Activated T-cell treated with anti-CD3 and anti-CD28 coated beads, Interleukin-2, amount 50 U/mL, for 72 hours (primary cell): ENCODE measurements at regions not wholly inside any gene's neighbourhood (a gene's known extent, or its start where the extent isn't known, plus 50 kb on each side); places are given as distances from the start of the nearest gene placed in this dataset.
"Not testable (repeated sequence)": the region's sequence is repeated elsewhere in the genome, so short reads cannot be mapped to it uniquely, and the experiment has no call there.

Experiments used
- ATAC-seq, 2 donors: fragments of 150-1000 bp; cut with Tn5 transposase; replicated peaks in 1 of 2; 2 replicates each; pipeline ENCODE4 v1.10.0; 2021; ENCODE audit warnings: moderate library complexity in 2 of 2, mild to moderate bottlenecking in 1 of 2
- DNase-seq, 2 donors: peaks; one replicate each; pipeline ENCODE4 v3.0.0; 2021 to 2022; ENCODE audit warnings: mixed read lengths in 1 of 2
- H3K27ac Mint-ChIP-seq: one replicate; pipeline ENCODE4 v1.8.0; 2022; ENCODE audit warnings: mild to moderate bottlenecking, moderate library complexity, mixed read lengths
- H3K27me3 Mint-ChIP-seq: one replicate; pipeline ENCODE4 v1.8.0; 2022; ENCODE audit warnings: low read depth, mixed read lengths
- H3K36me3 Mint-ChIP-seq, 2 donors: one replicate each; pipeline ENCODE4 v1.8.0; 2022; ENCODE audit warnings: mixed read lengths in 2 of 2, mild to moderate bottlenecking in 1 of 2; ENCODE audit not compliant: insufficient read depth in 2 of 2
- H3K4me1 Mint-ChIP-seq: one replicate; pipeline ENCODE4 v1.8.0; 2022; ENCODE audit warnings: low read depth, mixed read lengths
- H3K4me3 Mint-ChIP-seq, 2 donors: one replicate each; pipeline ENCODE4 v1.8.0; 2022; ENCODE audit warnings: mild to moderate bottlenecking in 2 of 2, mixed read lengths in 2 of 2, moderate library complexity in 2 of 2
- H3K9me3 Mint-ChIP-seq, 2 donors: one replicate each; pipeline ENCODE4 v1.8.0; 2022; ENCODE audit warnings: mixed read lengths in 2 of 2

GRCh38 chr6:76776876-76777275, 686.4 kb downstream of the HTR1B start:
- H3K27ac Mint-ChIP-seq = no peak overlapping the region
- DNase-seq (no peak), ATAC-seq (no peak)
- H3K27me3 Mint-ChIP-seq = no peaks in the 10 kb centered on the region
- H3K36me3 Mint-ChIP-seq = no peaks in the 10 kb centered on the region
- H3K9me3 Mint-ChIP-seq = peaks cover 0 to 3% of the 10 kb centered on the region in 2 donors
- H3K4me1 Mint-ChIP-seq = no peaks in the 10 kb centered on the region
- H3K4me3 Mint-ChIP-seq = no peak overlapping the region

DNA sequence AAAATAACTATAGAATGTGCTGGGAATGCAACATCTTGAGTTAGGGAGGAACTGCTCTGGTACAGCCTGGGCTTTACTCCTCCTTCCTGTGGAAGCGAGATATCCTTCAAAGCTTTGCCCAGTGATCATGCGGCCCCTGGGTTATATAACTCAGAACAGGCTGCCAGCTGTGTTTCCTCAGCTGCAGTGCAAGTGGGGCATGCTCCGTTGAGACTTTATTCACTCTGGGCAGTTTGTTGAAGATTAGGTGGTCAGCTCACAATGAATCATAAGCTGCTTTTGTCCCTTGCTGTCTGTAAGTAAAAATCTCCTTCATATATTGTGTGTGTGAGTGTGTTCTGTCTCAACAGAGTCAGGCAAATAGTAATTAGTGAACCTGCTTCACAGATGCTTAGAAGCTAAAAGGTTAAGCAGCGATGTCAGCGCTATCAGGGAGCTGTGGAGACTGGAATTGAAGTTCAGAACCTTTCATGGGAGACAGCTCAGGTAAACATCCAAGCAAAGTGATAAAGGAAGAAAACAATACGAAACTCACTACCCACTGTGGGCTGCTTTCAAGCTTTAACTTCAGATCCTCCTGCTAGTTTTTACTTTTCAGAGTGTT, 688.4 kb downstream of the HTR1B start:
- no peak overlapping the region for H3K4me3 Mint-ChIP-seq
- H3K4me1 Mint-ChIP-seq = no peaks in the 10 kb centered on the region
- no peaks in the 10 kb centered on the region for H3K36me3 Mint-ChIP-seq
- DNase-seq = no peak
- H3K9me3 Mint-ChIP-seq = no peaks in the 10 kb centered on the region
- no peak overlapping the region for H3K27ac Mint-ChIP-seq
- H3K27me3 Mint-ChIP-seq = no peaks in the 10 kb centered on the region
- ATAC-seq = no peak

DNA sequence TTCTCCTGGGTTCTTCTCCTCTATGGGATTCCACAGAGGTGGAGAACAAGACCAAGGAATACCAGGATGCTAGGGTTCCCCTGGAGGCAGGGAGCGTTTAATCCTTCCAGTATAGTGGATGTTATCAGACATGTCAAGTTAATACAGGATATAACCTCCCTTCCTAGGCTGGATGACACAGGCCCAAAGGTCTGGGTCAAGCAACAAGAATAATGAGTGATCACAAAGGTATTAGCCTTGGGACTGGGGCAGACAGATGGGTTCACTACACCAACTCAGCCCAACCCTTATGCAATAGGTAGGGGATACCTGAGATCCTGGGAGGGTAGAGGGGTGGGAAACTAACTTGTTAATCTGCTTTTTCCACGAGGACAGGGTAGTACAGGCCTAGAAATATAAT, 690.3 kb downstream of the HTR1B start:
- no peak for DNase-seq
- no peak overlapping the region for H3K4me3 Mint-ChIP-seq
- no peak for ATAC-seq
- H3K36me3 Mint-ChIP-seq = no peaks in the 10 kb centered on the region
- H3K27ac Mint-ChIP-seq = no peak overlapping the region
- no peaks in the 10 kb centered on the region for H3K9me3 Mint-ChIP-seq
- H3K27me3 Mint-ChIP-seq = no peaks in the 10 kb centered on the region
- H3K4me1 Mint-ChIP-seq = no peaks in the 10 kb centered on the region

GRCh38 chr6:76771059-76771634, 692.1 kb downstream of the HTR1B start:
- H3K4me1 Mint-ChIP-seq = no peaks in the 10 kb centered on the region
- no peak overlapping the region for H3K27ac Mint-ChIP-seq
- ATAC-seq (no peak), DNase-seq (no peak)
- H3K27me3 Mint-ChIP-seq = no peaks in the 10 kb centered on the region
- no peak overlapping the region for H3K4me3 Mint-ChIP-seq
- no peaks in the 10 kb centered on the region for H3K36me3 Mint-ChIP-seq
- no peaks in the 10 kb centered on the region for H3K9me3 Mint-ChIP-seq

GRCh38 chr6:76770281-76770680, 693.0 kb downstream of the HTR1B start:
- Mint-ChIP-seq H3K27me3 (no peaks in the 10 kb centered on the region), H3K4me3 (no peak overlapping the region), H3K4me1 (no peaks in the 10 kb centered on the region), H3K9me3 (no peaks in the 10 kb centered on the region), H3K27ac (no peak overlapping the region), H3K36me3 (no peaks in the 10 kb centered on the region)
- ATAC-seq = no peak
- DNase-seq = no peak

DNA sequence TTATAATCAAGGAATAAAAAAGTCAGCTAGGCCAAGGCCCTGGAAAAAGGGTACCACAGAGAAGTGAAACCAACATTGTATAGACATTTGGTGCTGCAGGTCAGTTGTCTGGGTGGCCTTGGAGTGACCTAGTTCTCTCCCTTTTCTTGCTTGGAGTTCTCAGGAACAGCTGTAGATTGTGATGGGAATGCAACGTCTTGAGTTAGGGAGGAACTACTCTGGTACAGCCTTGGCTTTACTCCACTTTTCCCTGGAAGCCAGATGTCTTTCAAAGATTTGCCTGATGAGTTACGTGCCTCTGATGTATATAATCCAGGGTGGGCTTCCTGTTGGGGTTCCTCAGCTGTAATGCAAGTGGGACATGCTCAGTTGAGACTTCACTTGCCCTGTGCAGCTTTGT, 694.7 kb downstream of the HTR1B start:
- DNase-seq = no peak
- no peak for ATAC-seq
- no peak overlapping the region for H3K4me3 Mint-ChIP-seq
- H3K36me3 Mint-ChIP-seq = no peaks in the 10 kb centered on the region
- no peaks in the 10 kb centered on the region for H3K27me3 Mint-ChIP-seq
- H3K4me1 Mint-ChIP-seq = no peaks in the 10 kb centered on the region
- H3K27ac Mint-ChIP-seq = no peak overlapping the region
- H3K9me3 Mint-ChIP-seq = no peaks in the 10 kb centered on the region

- Mint-ChIP-seq H3K4me3 (no peak overlapping the region), H3K36me3 (no peaks in the 10 kb centered on the region), H3K4me1 (no peaks in the 10 kb centered on the region), H3K9me3 (peaks cover 2% of the 10 kb centered on the region in 2 donors), H3K27ac (no peak overlapping the region), H3K27me3 (no peaks in the 10 kb centered on the region)
- no peak for DNase-seq
- ATAC-seq = no peak
Measured at GRCh38 chr6:76764057-76764456, 691.6 kb upstream of the IMPG1 start.

GRCh38 chr6:76752841-76753240, 680.4 kb upstream of the IMPG1 start:
- no peak for ATAC-seq
- H3K36me3 Mint-ChIP-seq = no peaks in the 10 kb centered on the region
- peaks cover 7 to 14% of the 10 kb centered on the region in 2 donors for H3K9me3 Mint-ChIP-seq
- no peaks in the 10 kb centered on the region for H3K4me1 Mint-ChIP-seq
- no peaks in the 10 kb centered on the region for H3K27me3 Mint-ChIP-seq
- no peak for DNase-seq
- no peak overlapping the region for H3K27ac Mint-ChIP-seq
- no peak overlapping the region for H3K4me3 Mint-ChIP-seq

- not testable (repeated sequence) for H3K4me3 Mint-ChIP-seq, H3K27me3 Mint-ChIP-seq, ATAC-seq, H3K4me1 Mint-ChIP-seq, H3K27ac Mint-ChIP-seq, H3K36me3 Mint-ChIP-seq, DNase-seq
- H3K9me3 Mint-ChIP-seq = peaks cover 7 to 14% of the 10 kb centered on the region in 2 donors
Measured at GRCh38 chr6:76745388-76745787, 672.9 kb upstream of the IMPG1 start.

GRCh38 chr6:76744151-76744720, 671.8 kb upstream of the IMPG1 start:
- H3K27ac Mint-ChIP-seq, DNase-seq: not testable (repeated sequence)

DNA sequence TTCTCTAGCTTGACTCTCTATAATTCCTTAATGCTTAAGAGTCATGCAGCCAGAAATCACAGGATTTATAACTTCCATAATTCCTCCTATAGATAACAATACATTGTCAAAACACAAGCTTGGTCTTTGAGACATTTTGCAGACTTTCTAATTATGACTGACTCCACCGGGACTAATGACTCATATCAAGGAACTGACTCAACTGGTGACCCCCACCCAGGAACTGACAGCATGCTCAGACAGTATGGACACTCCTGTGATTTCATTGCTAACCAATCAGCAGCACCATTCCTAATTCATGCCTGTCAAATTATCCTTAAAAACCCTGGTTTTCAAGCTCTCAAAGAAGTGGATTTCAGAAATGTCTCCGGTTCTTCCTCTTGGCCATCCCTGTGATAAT, 670.5 kb upstream of the IMPG1 start:
- DNase-seq (no peak), ATAC-seq (no peak)
- Mint-ChIP-seq H3K36me3 (peaks cover 0 to 3% of the 10 kb centered on the region in 2 donors), H3K4me1 (no peaks in the 10 kb centered on the region), H3K9me3 (peaks cover 4 to 12% of the 10 kb centered on the region in 2 donors), H3K27me3 (no peaks in the 10 kb centered on the region), H3K27ac (no peak overlapping the region), H3K4me3 (no peak overlapping the region)

More at GRCh38 chr6:76744151-76744720, 671.8 kb upstream of the IMPG1 start:
- not testable (repeated sequence) for H3K36me3 Mint-ChIP-seq, H3K4me3 Mint-ChIP-seq, ATAC-seq, H3K27me3 Mint-ChIP-seq, H3K4me1 Mint-ChIP-seq
- peaks cover 7 to 16% of the 10 kb centered on the region in 2 donors for H3K9me3 Mint-ChIP-seq

- DNase-seq (no peak), ATAC-seq (no peak)
- Mint-ChIP-seq H3K36me3 (no peaks in the 10 kb centered on the region), H3K9me3 (peaks cover 9 to 17% of the 10 kb centered on the region in 2 donors), H3K27ac (no peak overlapping the region), H3K4me1 (no peaks in the 10 kb centered on the region), H3K27me3 (no peaks in the 10 kb centered on the region), H3K4me3 (no peak overlapping the region)
Measured at GRCh38 chr6:76719449-76719848, 647.0 kb upstream of the IMPG1 start.

DNA sequence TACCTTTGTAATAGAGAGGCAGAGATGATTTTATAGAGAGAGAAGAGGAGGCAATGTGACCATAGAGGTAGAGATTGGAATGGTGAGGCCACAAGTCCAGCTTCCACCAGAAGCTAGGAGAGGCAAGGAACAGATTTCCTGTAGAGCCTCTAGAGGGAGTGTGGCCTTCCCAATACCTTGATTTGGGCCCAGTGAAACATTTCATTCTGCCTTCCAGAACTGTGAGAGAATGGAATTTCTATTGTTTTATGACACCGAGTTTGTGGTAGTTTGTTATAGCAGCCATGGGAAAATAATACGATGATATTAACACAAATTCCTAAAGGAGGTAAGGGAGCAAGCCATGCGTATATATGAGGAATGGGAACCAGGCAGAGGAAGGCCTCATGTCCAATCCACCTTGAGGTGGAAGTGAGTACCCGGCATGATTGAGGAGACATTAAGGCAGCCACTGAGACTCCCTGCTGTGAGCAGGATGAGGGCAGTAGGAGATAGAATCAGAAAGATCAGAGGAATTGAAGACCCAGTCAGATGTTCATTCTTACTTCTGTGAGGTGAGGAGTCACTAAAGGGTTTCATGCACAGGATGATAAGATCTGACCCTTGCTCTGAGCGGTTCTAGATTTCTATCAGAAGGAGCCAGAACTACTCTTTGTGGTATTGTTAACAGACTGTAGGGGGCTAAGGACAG, 636.3 kb upstream of the IMPG1 start:
- no peak overlapping the region for H3K27ac Mint-ChIP-seq
- no peaks in the 10 kb centered on the region for H3K4me1 Mint-ChIP-seq
- H3K9me3 Mint-ChIP-seq = peaks cover 2 to 6% of the 10 kb centered on the region in 2 donors
- no peak overlapping the region for H3K4me3 Mint-ChIP-seq
- no peaks in the 10 kb centered on the region for H3K27me3 Mint-ChIP-seq
- ATAC-seq (no peak), DNase-seq (no peak)
- H3K36me3 Mint-ChIP-seq = no peaks in the 10 kb centered on the region
